CD4-positive, alpha-beta T cell (primary cell): ENCODE measurements at regions not wholly inside any gene's neighbourhood (a gene's known extent, or its start where the extent isn't known, plus 50 kb on each side); places are given as distances from the start of the nearest gene placed in this dataset.

Source experiments
- ATAC-seq: fragments of 200-7000 bp; cut with Tn5 transposase; one replicate; pipeline ENCODE4 v1.10.0; 2022; ENCODE audit warnings: mild to moderate bottlenecking; ENCODE audit not compliant: poor library complexity
- CTCF ChIA-PET: fragments of 350-600 bp; sonication (Branson Sonifier 250); formaldehyde crosslinking; loops from one replicate; lab custom pipeline; 2021; ENCODE audit warnings: antibody characterized with exemption, inconsistent platforms; lab: Charles Lee
- POLR2A ChIA-PET: fragments of 350-600 bp; sonication (Branson Sonifier 250); formaldehyde crosslinking; loops from one replicate; lab custom pipeline; 2021; ENCODE audit warnings: antibody characterized with exemption, inconsistent platforms; lab: Charles Lee
- DNase-seq, 14 experiments: peaks; one replicate each; pipeline ENCODE4 v3.0.0-alpha.2; 2013 to 2020; ENCODE audit warnings: mixed read lengths in 2 of 14
- H3K27ac ChIP-seq, 2 donors: one replicate each; pipeline versions ENCODE4 v1.5.1 to v1.7.0; 2013; ENCODE audit warnings: low read length in 2 of 2, low read depth in 1 of 2, mild to moderate bottlenecking in 1 of 2
- H3K27me3 ChIP-seq, 2 experiments: 1 replicate in 1 of 2; 2 replicates in 1 of 2; pipeline versions ENCODE4 v1.6.1 to v1.7.0; 2013; ENCODE audit warnings: low read length in 2 of 2, control low read depth in 1 of 2, mild to moderate bottlenecking in 1 of 2, moderate library complexity in 1 of 2; ENCODE audit not compliant: insufficient read depth in 2 of 2, control insufficient read depth in 1 of 2
- H3K36me3 ChIP-seq: one replicate; pipeline ENCODE4 v1.6.1; 2013; ENCODE audit warnings: low read length, control low read depth; ENCODE audit not compliant: insufficient read depth
- H3K4me1 ChIP-seq: one replicate; pipeline ENCODE4 v1.6.1; 2013; ENCODE audit warnings: low read length, control low read depth; ENCODE audit not compliant: insufficient read depth
- H3K4me3 ChIP-seq: one replicate; pipeline ENCODE4 v1.5.1; 2013; ENCODE audit warnings: mild to moderate bottlenecking, low read length, moderate library complexity
- H3K9me3 ChIP-seq, 2 experiments: 1 replicate in 1 of 2; 2 replicates in 1 of 2; pipeline versions ENCODE4 v1.6.1 to v1.7.0; 2013; ENCODE audit warnings: low read length in 2 of 2, mild to moderate bottlenecking in 2 of 2, control low read depth in 1 of 2, moderate library complexity in 1 of 2; ENCODE audit not compliant: control insufficient read depth in 1 of 2, insufficient read depth in 1 of 2
- H3K27ac Mint-ChIP-seq: one replicate; pipeline ENCODE4 v1.8.0; 2020; ENCODE audit warnings: mixed read lengths
- H3K27me3 Mint-ChIP-seq: one replicate; pipeline ENCODE4 v1.8.0; 2021; ENCODE audit warnings: mixed read lengths
- H3K36me3 Mint-ChIP-seq: one replicate; pipeline ENCODE4 v1.8.0; 2021; ENCODE audit warnings: low read depth, mixed read lengths
- H3K4me1 Mint-ChIP-seq: one replicate; pipeline ENCODE4 v1.8.0; 2021; ENCODE audit warnings: low read depth, mixed read lengths
- H3K4me3 Mint-ChIP-seq: one replicate; pipeline ENCODE4 v1.8.0; 2020; ENCODE audit warnings: mild to moderate bottlenecking, mixed read lengths
- H3K9me3 Mint-ChIP-seq: one replicate; pipeline ENCODE4 v1.8.0; 2020; ENCODE audit warnings: mixed read lengths
- CTCF ChIP-seq: fragments of 200-600 bp; IDR thresholded peaks from one replicate; pipeline ENCODE4 v1.8.0; 2022; ENCODE audit warnings: antibody characterized with exemption, mild to moderate bottlenecking
- intact Hi-C, 2 experiments: fragments of 100-400 bp; cut with DNase I in 1 of 2; cut with micrococcal nuclease in 1 of 2; formaldehyde crosslinking; loops; one replicate each; pipeline versions ENCODE4 v1.15.1 to v1.9.0; 2023 to 2025; cut with DNase I, micrococcal nuclease

GRCh38 chr19:56971230-56971629 is 130.7 kb upstream of the PEG3 start:
- Mint-ChIP-seq H3K4me3 (no peak overlapping the region), H3K9me3 (peaks cover 8% of the 10 kb centered on the region), H3K4me1 (no peaks in the 10 kb centered on the region), H3K27ac (no peak overlapping the region), H3K36me3 (no peaks in the 10 kb centered on the region), H3K27me3 (no peaks in the 10 kb centered on the region)
- H3K9me3 ChIP-seq, result peaks cover 20 to 63% of the 10 kb centered on the region in 2 experiments
- H3K4me1 ChIP-seq, result no peaks in the 10 kb centered on the region
- no peak for ATAC-seq
- intact Hi-C loops, result no loop called here
- H3K27ac ChIP-seq, result no peak overlapping the region
- no peak for DNase-seq
- no peak overlapping the region for H3K4me3 ChIP-seq
- no peaks in the 10 kb centered on the region for H3K36me3 ChIP-seq
- H3K27me3 ChIP-seq, result no peaks in the 10 kb centered on the region
- ChIA-PET CTCF (no interaction called here), POLR2A (no interaction called here)
- TF ChIP-seq CTCF, result no peak

DNA sequence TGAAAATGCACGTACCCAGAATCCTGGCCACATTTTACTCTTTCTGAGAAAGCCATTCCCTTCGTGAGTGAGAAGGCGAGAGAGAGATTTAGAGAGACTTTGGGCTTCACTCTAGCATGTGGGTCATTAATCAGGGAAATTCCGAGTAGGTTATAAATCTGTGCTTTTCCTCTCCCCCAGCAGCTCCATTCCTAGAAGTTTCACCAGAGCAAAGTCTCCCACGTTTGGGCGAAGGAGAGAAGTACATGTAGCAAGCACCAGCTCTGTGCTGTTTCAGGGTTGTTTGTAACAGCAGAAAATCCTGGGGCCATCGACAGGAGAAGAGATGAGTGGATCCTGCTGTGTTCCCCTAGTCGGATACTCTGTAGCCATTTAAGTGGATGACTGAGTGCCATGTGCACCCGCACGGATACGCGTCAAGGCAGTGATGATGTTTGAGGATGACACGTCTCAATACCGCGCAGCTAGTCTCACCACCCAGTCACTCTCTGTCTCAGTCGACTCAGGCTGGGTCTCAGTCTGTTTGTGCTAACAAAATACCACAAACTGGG is 131.8 kb upstream of the PEG3 start:
- Mint-ChIP-seq H3K27me3 (no peaks in the 10 kb centered on the region), H3K4me1 (no peaks in the 10 kb centered on the region), H3K9me3 (peaks cover 12% of the 10 kb centered on the region), H3K36me3 (no peaks in the 10 kb centered on the region), H3K27ac (no peak overlapping the region), H3K4me3 (no peak overlapping the region)
- ATAC-seq, result no peak
- no peak overlapping the region for H3K27ac ChIP-seq
- TF ChIP-seq CTCF, result no peak
- POLR2A ChIA-PET, result no interaction called here
- DNase-seq, result no peak
- intact Hi-C loops, result no loop called here
- peaks cover 18 to 54% of the 10 kb centered on the region in 2 experiments for H3K9me3 ChIP-seq
- H3K4me1 ChIP-seq, result no peaks in the 10 kb centered on the region
- CTCF ChIA-PET, result no interaction called here
- no peaks in the 10 kb centered on the region for H3K36me3 ChIP-seq
- no peaks in the 10 kb centered on the region for H3K27me3 ChIP-seq
- no peak overlapping the region for H3K4me3 ChIP-seq

- ChIA-PET CTCF (no interaction called here), POLR2A (no interaction called here)
- Mint-ChIP-seq H3K9me3 (peaks cover 12% of the 10 kb centered on the region), H3K4me1 (no peaks in the 10 kb centered on the region), H3K27me3 (no peaks in the 10 kb centered on the region), H3K4me3 (no peak overlapping the region), H3K27ac (no peak overlapping the region), H3K36me3 (no peaks in the 10 kb centered on the region)
- intact Hi-C loops, result no loop called here
- no peak for DNase-seq
- no peak for ATAC-seq
- no peak overlapping the region for H3K27ac ChIP-seq
- H3K36me3 ChIP-seq, result no peaks in the 10 kb centered on the region
- H3K9me3 ChIP-seq, result peaks cover 23 to 55% of the 10 kb centered on the region in 2 experiments
- no peaks in the 10 kb centered on the region for H3K27me3 ChIP-seq
- no peaks in the 10 kb centered on the region for H3K4me1 ChIP-seq
- no peak overlapping the region for H3K4me3 ChIP-seq
- no peak for TF ChIP-seq CTCF
These were observed 133.4 kb upstream of the PEG3 start for GRCh38 chr19:56973713-56974555.
